NCI-H748 (cell line): ENCODE measurements at regions not wholly inside any gene's neighbourhood (a gene's known extent, or its start where the extent isn't known, plus 50 kb on each side); places are given as distances from the start of the nearest gene placed in this dataset.

Experiments used
- DNase-seq: peaks from one replicate; lab custom pipeline; 2025; ENCODE audit not compliant: unreplicated experiment; lab: John Stamatoyannopoulos, UW

GRCh38 chr13:77480066-77480465 is 55.4 kb upstream of the SCEL start:
- peak; percentile 23 for DNase-seq

DNA sequence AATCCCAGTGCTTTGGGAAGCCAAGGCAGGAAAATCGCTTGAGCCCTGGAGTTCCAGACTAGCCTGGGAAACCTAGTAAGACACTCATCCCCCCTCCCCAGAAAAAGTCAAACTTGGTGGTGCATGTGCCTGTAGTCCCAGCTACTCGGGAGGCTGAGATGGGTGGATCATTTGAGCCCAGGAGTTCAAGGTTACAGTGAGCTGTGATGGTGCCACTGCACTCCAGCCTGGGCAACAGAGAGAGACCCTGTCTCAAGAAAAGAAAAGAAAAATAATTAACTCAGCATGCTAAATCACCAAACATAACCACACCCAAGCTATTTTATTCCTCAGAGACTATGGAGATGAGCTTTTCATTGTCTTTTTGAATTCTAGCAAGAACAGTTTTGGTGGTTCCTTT is 56.2 kb upstream of the SCEL start:
- no peak for DNase-seq

GRCh38 chr13:77477299-77477848 is 58.1 kb upstream of the SCEL start:
- no peak for DNase-seq

- no peak for DNase-seq
Observed at GRCh38 chr13:77476456-77476855, 59.0 kb upstream of the SCEL start.

GRCh38 chr13:77475345-77476084 is 60.0 kb upstream of the SCEL start:
- DNase-seq = no peak

DNA sequence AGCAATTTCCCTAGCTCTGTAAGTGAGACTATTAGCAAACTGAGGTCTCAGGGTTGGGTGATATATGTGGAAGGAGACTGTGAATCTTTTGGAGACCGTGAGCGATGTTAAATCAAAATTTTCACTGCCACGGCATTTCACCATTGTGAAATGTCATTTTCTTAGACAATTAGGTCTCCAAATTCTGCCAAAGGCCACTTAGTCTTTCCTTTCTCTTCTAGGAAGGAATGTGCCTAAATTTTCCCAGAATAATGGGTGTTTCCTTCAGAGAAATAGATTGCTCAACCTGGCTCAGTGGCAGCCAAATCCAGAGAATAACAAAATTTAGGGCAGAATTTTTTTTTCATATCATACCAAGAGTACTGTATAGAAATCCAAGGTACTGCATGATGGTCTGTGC is 64.5 kb upstream of the SCEL start:
- no peak for DNase-seq

DNA sequence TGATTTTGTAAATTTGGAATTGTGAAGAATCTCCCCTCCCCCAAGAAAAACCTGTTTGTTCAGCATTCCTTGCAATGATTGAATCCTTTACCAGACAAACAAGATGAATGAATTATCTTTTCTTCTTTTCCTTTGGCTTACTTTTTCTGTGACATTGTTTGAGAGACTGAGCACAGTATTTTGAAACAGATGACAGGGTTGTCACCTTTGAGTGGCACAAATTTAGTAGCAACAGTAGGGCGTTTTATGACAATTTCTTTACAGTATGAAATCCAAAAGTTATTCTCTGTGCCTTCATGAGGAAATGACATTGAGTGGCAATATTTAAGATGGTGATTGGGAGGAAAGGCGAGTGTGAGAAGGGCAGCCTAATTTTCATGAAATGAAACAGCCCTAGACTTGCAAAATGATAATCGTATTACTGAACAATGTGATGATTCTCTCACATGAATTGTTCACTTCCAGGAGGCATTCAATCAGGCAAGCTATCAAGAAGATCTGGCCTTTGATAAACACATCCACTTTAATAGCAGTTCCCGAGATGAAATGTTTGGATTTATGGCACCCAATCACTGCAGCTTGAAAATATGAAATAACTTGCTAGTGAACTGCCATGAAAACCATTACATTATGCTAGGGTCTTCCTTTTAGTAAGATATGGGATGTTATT is 68.6 kb upstream of the SCEL start:
- no peak for DNase-seq

GRCh38 chr13:77465603-77466195 is 69.8 kb upstream of the SCEL start:
- no peak for DNase-seq

GRCh38 chr13:77460195-77460594 is 75.3 kb upstream of the SCEL start:
- no peak for DNase-seq

- DNase-seq = no peak
Observed at GRCh38 chr13:77459592-77459991, 75.9 kb upstream of the SCEL start.

GRCh38 chr13:77458736-77459135 is 76.8 kb upstream of the SCEL start:
- DNase-seq = no peak

DNA sequence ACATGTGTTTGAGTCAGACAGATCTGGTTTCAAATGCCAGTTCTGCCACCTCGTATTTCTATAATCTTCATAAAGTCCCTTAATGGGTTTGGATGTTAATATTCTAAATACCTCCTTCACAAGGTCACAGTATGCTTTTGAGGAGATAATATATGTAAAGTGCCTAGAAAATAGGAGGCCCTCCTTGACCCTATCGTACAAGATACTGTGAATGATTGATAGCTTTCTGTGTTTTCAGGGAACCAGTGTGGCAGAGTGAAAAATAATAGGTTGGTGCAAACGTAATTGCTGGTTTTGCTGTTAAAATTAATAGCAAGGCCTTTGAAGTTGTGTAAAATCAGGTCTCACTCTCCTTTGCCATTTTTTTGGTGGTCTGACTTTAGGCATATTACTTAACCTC is 77.5 kb upstream of the SCEL start:
- DNase-seq = no peak

DNA sequence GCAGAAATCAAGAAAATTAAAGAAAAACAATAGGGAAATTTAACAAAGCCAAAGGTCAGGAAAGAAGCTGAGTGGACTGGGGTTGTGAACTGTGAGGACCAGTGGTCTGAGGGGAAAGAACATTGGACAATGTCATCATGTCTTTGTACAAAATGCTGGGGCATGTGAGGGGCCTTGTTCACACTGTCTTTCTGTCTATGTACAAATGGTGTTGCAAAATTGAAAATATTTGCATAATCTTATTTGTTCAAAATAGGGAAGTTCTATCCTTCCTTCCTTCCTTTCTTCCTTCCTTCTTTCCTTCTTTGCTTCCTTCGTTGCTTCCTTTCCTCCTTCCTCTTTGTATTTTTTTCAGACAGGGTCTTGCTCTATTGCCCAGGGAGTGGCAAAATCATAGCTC is 79.2 kb upstream of the SCEL start:
- no peak for DNase-seq

DNA sequence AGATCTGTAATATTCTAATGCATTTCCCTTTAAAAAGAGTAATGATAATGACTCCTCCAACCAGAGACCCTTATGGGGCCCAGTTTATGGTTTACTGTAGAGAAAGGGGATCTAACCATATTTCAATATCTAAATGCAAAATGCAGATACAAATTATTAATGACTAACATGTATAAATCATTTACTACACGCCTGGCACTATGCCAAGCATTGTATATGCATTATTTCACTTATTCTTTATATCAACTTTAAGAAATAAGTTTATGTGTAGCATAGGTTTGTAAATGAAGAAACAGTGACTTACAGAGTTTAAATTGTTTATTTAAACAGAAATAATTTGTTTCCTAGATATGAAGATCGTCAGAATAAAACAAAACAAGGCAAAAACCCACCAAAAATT is 86.2 kb upstream of the SCEL start:
- DNase-seq = no peak

DNA sequence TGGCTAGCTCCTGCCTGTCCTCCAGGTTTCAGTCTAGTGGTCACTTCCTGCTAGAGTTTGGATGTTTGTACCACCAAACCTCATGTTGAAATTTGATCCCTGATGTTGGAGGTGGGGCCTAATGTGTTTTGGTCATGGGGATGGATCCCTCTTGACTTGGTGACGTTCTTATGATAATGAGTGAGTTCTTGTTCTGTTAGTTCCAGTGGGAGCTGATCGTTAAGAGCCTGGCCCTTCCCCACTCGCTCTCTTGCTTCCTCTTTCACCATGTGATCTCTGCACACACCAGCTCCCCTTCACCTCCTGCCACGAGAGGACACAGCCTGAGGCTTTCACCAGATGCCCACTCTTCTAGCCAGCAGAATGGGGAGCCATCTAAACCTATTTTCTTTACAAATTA is 86.8 kb upstream of the SCEL start:
- peak; percentile 46 for DNase-seq

- no peak for DNase-seq
Observed at GRCh38 chr13:77443511-77443910, 92.0 kb upstream of the SCEL start.

DNA sequence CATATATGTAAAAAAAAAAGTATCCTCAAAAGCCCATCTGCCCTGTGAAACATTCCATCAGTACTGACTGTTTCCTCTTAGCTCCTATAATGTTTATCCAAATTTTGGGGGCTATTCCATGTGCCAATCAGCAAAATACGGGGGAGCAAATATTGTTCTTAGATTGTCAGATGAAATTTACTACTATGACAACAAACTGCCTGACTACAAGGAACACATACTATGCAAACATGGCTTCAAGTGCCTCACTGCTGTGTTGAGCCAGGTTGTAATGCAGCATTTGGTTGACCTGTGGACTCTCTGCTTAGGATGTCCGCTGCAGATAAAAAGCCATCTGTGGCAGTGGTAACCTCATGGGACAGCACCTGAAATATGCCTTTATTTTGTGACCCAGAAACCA is 98.2 kb upstream of the SCEL start:
- no peak for DNase-seq

DNA sequence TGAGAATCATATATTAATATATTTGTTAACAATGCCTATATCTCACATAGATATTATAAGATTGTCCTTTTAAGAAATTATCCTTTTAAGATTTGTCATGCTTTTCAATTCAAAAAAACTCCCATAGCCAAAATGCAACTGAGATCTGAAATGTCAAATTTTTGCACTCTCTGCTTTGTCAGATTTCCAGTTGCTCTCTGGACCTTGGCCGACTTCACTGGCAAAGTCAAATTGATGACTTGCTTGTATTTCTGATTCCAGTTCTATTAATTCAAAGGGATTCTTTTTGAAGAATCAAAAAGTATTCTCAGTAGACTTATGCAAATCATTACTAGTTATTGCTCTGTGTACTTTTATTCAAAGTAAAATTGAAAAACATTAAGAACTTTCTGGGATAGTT is 101.2 kb upstream of the SCEL start:
- DNase-seq = no peak

DNA sequence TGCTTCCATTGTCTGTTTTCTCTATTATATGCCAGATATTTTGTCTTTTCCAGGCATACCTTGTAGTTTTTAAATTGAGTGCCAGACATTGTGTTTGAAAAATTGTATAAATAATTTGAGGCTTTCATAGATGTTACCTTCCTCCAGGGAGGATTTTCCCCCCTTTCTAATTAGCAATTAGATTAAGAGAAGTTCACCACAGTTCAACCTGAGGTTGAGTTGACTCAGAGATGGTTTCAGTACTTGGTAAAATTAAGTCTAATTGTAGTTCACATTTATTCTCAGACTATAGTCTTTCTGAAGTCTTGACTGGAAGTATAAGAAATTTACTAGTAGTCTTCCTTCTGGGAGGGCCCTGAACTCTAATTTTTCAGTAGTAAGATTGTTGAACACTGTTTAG is 104.1 kb upstream of the SCEL start:
- no peak for DNase-seq

DNA sequence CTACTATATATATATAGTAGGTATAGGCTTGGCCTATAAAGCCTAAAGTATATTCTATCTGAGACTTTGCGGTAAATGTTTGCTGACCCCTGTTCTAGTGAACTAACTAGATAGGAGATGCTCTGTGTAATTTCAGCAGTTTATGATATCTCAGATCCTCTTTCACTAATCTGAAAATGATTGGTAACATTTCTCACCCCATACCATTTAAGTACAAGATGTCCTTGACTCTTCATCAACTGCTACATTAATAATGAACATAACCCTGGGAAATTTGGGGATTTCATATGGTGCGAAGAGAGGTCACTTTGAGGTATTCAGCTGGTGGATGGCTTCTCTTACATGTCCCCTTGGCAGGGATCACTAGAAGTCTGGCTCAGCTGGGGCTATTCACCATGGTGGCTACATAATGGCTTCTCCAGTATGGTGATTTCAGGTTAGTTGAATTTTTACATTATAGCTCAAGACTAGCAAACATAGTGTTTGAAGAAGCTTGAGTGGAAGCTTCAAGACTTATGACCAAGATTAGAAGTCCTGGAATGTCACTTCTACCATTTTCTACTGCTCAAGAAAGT is 103.6 kb upstream of the MYCBP2 start:
- DNase-seq = no peak

- no peak for DNase-seq
Observed at GRCh38 chr13:77429320-77430142, 102.6 kb upstream of the MYCBP2 start.
